Osteoblast (primary cell): ENCODE measurements at regions not wholly inside any gene's neighbourhood (a gene's known extent, or its start where the extent isn't known, plus 50 kb on each side); places are given as distances from the start of the nearest gene placed in this dataset.

Experiments
- DNase-seq: peaks from one replicate; pipeline ENCODE4 v3.0.0; 2011; ENCODE audit warnings: low spot score, mixed read lengths; ENCODE audit not compliant: insufficient read length; ENCODE audit errors: missing footprints
- H2AFZ ChIP-seq: 2 replicates; pipeline ENCODE4 v1.6.0; 2011; ENCODE audit warnings: mild to moderate bottlenecking, low read length
- H3K27ac ChIP-seq: 2 replicates; pipeline ENCODE4 v1.5.1; 2011; ENCODE audit warnings: mild to moderate bottlenecking, low read depth, low read length, moderate library complexity
- H3K27me3 ChIP-seq: 2 replicates; pipeline ENCODE4 v1.6.0; 2012; ENCODE audit warnings: mild to moderate bottlenecking, control low read depth, inconsistent platforms, low read length, moderate library complexity; ENCODE audit not compliant: insufficient read depth
- H3K36me3 ChIP-seq: 2 replicates; pipeline ENCODE4 v1.5.1; 2011; ENCODE audit warnings: mild to moderate bottlenecking, low read length, control low read depth, moderate library complexity; ENCODE audit not compliant: insufficient read depth
- H3K4me1 ChIP-seq: 2 replicates; pipeline ENCODE4 v1.5.1; 2011; ENCODE audit warnings: mild to moderate bottlenecking, low read length, control low read depth, moderate library complexity; ENCODE audit not compliant: insufficient read depth
- H3K4me2 ChIP-seq: 2 replicates; pipeline ENCODE4 v1.6.0; 2011; ENCODE audit warnings: mild to moderate bottlenecking, low read length; ENCODE audit not compliant: insufficient read depth
- H3K4me3 ChIP-seq: fragments of 200-600 bp; sonication (generic); 3 replicates; pipeline ENCODE4 v1.5.1; 2012; ENCODE audit warnings: mild to moderate bottlenecking, low read length, inconsistent platforms; ENCODE audit not compliant: insufficient read depth
- H3K79me2 ChIP-seq: 2 replicates; pipeline ENCODE4 v1.6.0; 2012; ENCODE audit warnings: mild to moderate bottlenecking, low read length, control low read depth, inconsistent platforms; ENCODE audit not compliant: insufficient read depth
- H3K9me3 ChIP-seq: 2 replicates; pipeline ENCODE4 v1.5.1; 2011; ENCODE audit warnings: low read depth, low read length, control low read depth
- H4K20me1 ChIP-seq: 2 replicates; pipeline ENCODE4 v1.6.0; 2012; ENCODE audit warnings: mild to moderate bottlenecking, low read length, control low read depth; ENCODE audit not compliant: insufficient read depth
- TF ChIP-seq, protein P1 (sequence below): IDR thresholded peaks from 2 replicates; pipeline ENCODE4 v1.5.1; 2011; ENCODE audit warnings: mild to moderate bottlenecking, low read depth, low read length, moderate library complexity; ENCODE audit errors: extremely low read depth

- no peaks in the 10 kb centered on the region for H3K79me2 ChIP-seq
- H3K27ac ChIP-seq: no peak overlapping the region
- peaks cover 1% of the 10 kb centered on the region for H3K27me3 ChIP-seq
- DNase-seq: no peak
- no peaks in the 10 kb centered on the region for H3K36me3 ChIP-seq
- H3K4me2 ChIP-seq: no peak overlapping the region
- no peak overlapping the region for H3K4me3 ChIP-seq
- H3K4me1 ChIP-seq: no peaks in the 10 kb centered on the region
- H3K9me3 ChIP-seq: no peaks in the 10 kb centered on the region
- no peak overlapping the region for H2AFZ ChIP-seq
- H4K20me1 ChIP-seq: no peaks in the 10 kb centered on the region
- TF ChIP-seq, protein P1, sequence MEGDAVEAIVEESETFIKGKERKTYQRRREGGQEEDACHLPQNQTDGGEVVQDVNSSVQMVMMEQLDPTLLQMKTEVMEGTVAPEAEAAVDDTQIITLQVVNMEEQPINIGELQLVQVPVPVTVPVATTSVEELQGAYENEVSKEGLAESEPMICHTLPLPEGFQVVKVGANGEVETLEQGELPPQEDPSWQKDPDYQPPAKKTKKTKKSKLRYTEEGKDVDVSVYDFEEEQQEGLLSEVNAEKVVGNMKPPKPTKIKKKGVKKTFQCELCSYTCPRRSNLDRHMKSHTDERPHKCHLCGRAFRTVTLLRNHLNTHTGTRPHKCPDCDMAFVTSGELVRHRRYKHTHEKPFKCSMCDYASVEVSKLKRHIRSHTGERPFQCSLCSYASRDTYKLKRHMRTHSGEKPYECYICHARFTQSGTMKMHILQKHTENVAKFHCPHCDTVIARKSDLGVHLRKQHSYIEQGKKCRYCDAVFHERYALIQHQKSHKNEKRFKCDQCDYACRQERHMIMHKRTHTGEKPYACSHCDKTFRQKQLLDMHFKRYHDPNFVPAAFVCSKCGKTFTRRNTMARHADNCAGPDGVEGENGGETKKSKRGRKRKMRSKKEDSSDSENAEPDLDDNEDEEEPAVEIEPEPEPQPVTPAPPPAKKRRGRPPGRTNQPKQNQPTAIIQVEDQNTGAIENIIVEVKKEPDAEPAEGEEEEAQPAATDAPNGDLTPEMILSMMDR: no peak
Observed at GRCh38 chr1:47682198-47682597, 244.4 kb downstream of the FOXD2 start.

GRCh38 chr1:47682786-47683350 lies 245.0 kb downstream of the FOXD2 start:
- Histone ChIP-seq H3K9me3 (no peaks in the 10 kb centered on the region), H3K27me3 (peaks cover 3% of the 10 kb centered on the region), H3K4me3 (no peak overlapping the region), H3K4me2 (no peak overlapping the region), H2AFZ (no peak overlapping the region), H3K79me2 (no peaks in the 10 kb centered on the region), H3K4me1 (no peaks in the 10 kb centered on the region), H3K36me3 (no peaks in the 10 kb centered on the region), H3K27ac (no peak overlapping the region), H4K20me1 (no peaks in the 10 kb centered on the region)
- DNase-seq: no peak
- TF ChIP-seq, protein P1: no peak

DNA sequence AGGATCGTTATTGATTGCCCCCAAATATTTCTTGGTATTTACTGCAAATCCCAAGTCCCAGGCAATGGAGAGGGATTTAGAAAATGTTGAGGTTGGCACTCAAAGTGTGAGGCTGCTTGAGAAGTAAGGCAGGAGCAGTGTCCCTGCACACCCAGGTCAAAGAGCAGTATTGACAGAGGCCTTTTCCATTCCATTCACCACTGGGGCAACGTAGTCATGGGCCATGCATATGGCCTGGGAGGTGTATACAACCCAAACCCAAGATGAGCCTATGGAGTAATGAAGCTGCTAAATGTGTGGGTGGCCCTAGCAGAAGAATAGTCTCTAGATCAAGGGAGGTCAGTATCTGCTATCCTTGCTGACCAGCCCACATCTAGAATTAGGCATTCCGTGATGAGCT lies 245.6 kb downstream of the FOXD2 start:
- no peaks in the 10 kb centered on the region for H3K36me3 ChIP-seq
- no peak overlapping the region for H3K4me3 ChIP-seq
- no peak overlapping the region for H3K27ac ChIP-seq
- no peak overlapping the region for H3K4me2 ChIP-seq
- no peaks in the 10 kb centered on the region for H4K20me1 ChIP-seq
- no peak for DNase-seq
- TF ChIP-seq, protein P1: no peak
- H3K9me3 ChIP-seq: no peaks in the 10 kb centered on the region
- no peaks in the 10 kb centered on the region for H3K4me1 ChIP-seq
- H3K79me2 ChIP-seq: no peaks in the 10 kb centered on the region
- no peak overlapping the region for H2AFZ ChIP-seq
- H3K27me3 ChIP-seq: peaks cover 3% of the 10 kb centered on the region

GRCh38 chr1:47684518-47684917 lies 246.7 kb downstream of the FOXD2 start:
- H3K4me2 ChIP-seq: no peak overlapping the region
- no peak overlapping the region for H3K4me3 ChIP-seq
- no peaks in the 10 kb centered on the region for H4K20me1 ChIP-seq
- H3K27me3 ChIP-seq: peaks cover 7% of the 10 kb centered on the region
- H3K9me3 ChIP-seq: no peaks in the 10 kb centered on the region
- H3K79me2 ChIP-seq: no peaks in the 10 kb centered on the region
- H3K4me1 ChIP-seq: no peaks in the 10 kb centered on the region
- TF ChIP-seq, protein P1: no peak
- DNase-seq: no peak
- H3K36me3 ChIP-seq: no peaks in the 10 kb centered on the region
- no peak overlapping the region for H2AFZ ChIP-seq
- no peak overlapping the region for H3K27ac ChIP-seq
